Type B pancreatic cell (in vitro differentiated cells): ENCODE measurements at regions not wholly inside any gene's neighbourhood (a gene's known extent, or its start where the extent isn't known, plus 50 kb on each side); places are given as distances from the start of the nearest gene placed in this dataset.
"Not testable (repeated sequence)": the region's sequence is repeated elsewhere in the genome, so short reads cannot be mapped to it uniquely, and the experiment has no call there.

ENCODE experiments used
- DNase-seq: peaks from one replicate; pipeline ENCODE4 v3.0.0; 2021; ENCODE audit warnings: mixed read lengths; ENCODE audit not compliant: unreplicated experiment; ENCODE audit errors: extremely low spot score
- H3K27ac Mint-ChIP-seq: 2 replicates; pipeline ENCODE4 v1.8.0; 2021; ENCODE audit warnings: mild to moderate bottlenecking, mixed read lengths
- H3K27me3 Mint-ChIP-seq: 2 replicates; pipeline ENCODE4 v1.8.0; 2021; ENCODE audit warnings: mixed read lengths
- H3K36me3 Mint-ChIP-seq: 2 replicates; pipeline ENCODE4 v1.8.0; 2021; ENCODE audit warnings: mixed read lengths
- H3K4me1 Mint-ChIP-seq: one replicate; pipeline ENCODE4 v1.8.0; 2021; ENCODE audit warnings: mixed read lengths; ENCODE audit not compliant: unreplicated experiment
- H3K4me3 Mint-ChIP-seq: 2 replicates; pipeline ENCODE4 v1.8.0; 2021; ENCODE audit warnings: mild to moderate bottlenecking, mixed read lengths
- H3K9me3 Mint-ChIP-seq: 2 replicates; pipeline ENCODE4 v1.8.0; 2021; ENCODE audit warnings: mixed read lengths
- CTCF ChIP-seq: fragments of 200-600 bp; sonication (generic); conservative IDR thresholded peaks from 2 replicates; pipeline ENCODE4 v1.5.0; 2021; ENCODE audit warnings: antibody characterized with exemption, mild to moderate bottlenecking

GRCh38 chr10:56003555-56003954, 357.5 kb downstream of the ZWINT start:
- H3K27ac Mint-ChIP-seq: no peak overlapping the region
- TF ChIP-seq CTCF: no peak
- H3K9me3 Mint-ChIP-seq: no peaks in the 10 kb centered on the region
- H3K36me3 Mint-ChIP-seq: no peaks in the 10 kb centered on the region
- H3K4me3 Mint-ChIP-seq: no peak overlapping the region
- no peak for DNase-seq
- no peaks in the 10 kb centered on the region for H3K4me1 Mint-ChIP-seq
- H3K27me3 Mint-ChIP-seq: no peaks in the 10 kb centered on the region

GRCh38 chr10:55989188-55989587, 371.9 kb downstream of the ZWINT start:
- TF ChIP-seq CTCF: peak; percentile 48
- DNase-seq: no peak

GRCh38 chr10:55979203-55979602, 381.9 kb downstream of the ZWINT start:
- DNase-seq: no peak

More at GRCh38 chr10:55989188-55989587, 371.9 kb downstream of the ZWINT start:
- no peaks in the 10 kb centered on the region for H3K9me3 Mint-ChIP-seq
- H3K27me3 Mint-ChIP-seq: no peaks in the 10 kb centered on the region
- no peak overlapping the region for H3K27ac Mint-ChIP-seq
- no peak overlapping the region for H3K4me3 Mint-ChIP-seq
- no peaks in the 10 kb centered on the region for H3K4me1 Mint-ChIP-seq
- H3K36me3 Mint-ChIP-seq: no peaks in the 10 kb centered on the region

GRCh38 chr10:55966101-55966500, 395.0 kb downstream of the ZWINT start:
- H3K36me3 Mint-ChIP-seq: no peaks in the 10 kb centered on the region
- TF ChIP-seq CTCF: no peak

More at GRCh38 chr10:55979203-55979602, 381.9 kb downstream of the ZWINT start:
- no peaks in the 10 kb centered on the region for H3K9me3 Mint-ChIP-seq
- no peak overlapping the region for H3K27ac Mint-ChIP-seq
- no peak overlapping the region for H3K4me3 Mint-ChIP-seq
- no peaks in the 10 kb centered on the region for H3K36me3 Mint-ChIP-seq
- no peaks in the 10 kb centered on the region for H3K4me1 Mint-ChIP-seq
- TF ChIP-seq CTCF: no peak
- no peaks in the 10 kb centered on the region for H3K27me3 Mint-ChIP-seq

GRCh38 chr10:55943403-55943802, 417.7 kb downstream of the ZWINT start:
- TF ChIP-seq CTCF: no peak
- H3K4me1 Mint-ChIP-seq: no peaks in the 10 kb centered on the region
- no peaks in the 10 kb centered on the region for H3K9me3 Mint-ChIP-seq
- no peak overlapping the region for H3K4me3 Mint-ChIP-seq
- H3K27ac Mint-ChIP-seq: no peak overlapping the region
- no peaks in the 10 kb centered on the region for H3K36me3 Mint-ChIP-seq
- no peaks in the 10 kb centered on the region for H3K27me3 Mint-ChIP-seq
- DNase-seq: no peak

More at GRCh38 chr10:55966101-55966500, 395.0 kb downstream of the ZWINT start:
- Mint-ChIP-seq H3K4me3 (no peak overlapping the region), H3K27me3 (no peaks in the 10 kb centered on the region), H3K9me3 (no peaks in the 10 kb centered on the region), H3K27ac (no peak overlapping the region), H3K4me1 (no peaks in the 10 kb centered on the region)
- no peak for DNase-seq

GRCh38 chr10:55929291-55929690, 431.8 kb downstream of the ZWINT start:
- no peaks in the 10 kb centered on the region for H3K27me3 Mint-ChIP-seq
- H3K27ac Mint-ChIP-seq: no peak overlapping the region
- DNase-seq: no peak
- H3K4me1 Mint-ChIP-seq: no peaks in the 10 kb centered on the region
- no peaks in the 10 kb centered on the region for H3K9me3 Mint-ChIP-seq
- no peak overlapping the region for H3K4me3 Mint-ChIP-seq
- no peaks in the 10 kb centered on the region for H3K36me3 Mint-ChIP-seq
- TF ChIP-seq CTCF: no peak

- not testable (repeated sequence) for H3K4me1 Mint-ChIP-seq, H3K27me3 Mint-ChIP-seq, DNase-seq, H3K9me3 Mint-ChIP-seq, H3K36me3 Mint-ChIP-seq
- Mint-ChIP-seq H3K27ac (peak overlapping the region; percentile 91), H3K4me3 (peak overlapping the region; percentile 93)
Observed at GRCh38 chr10:55899472-55900147, 461.4 kb downstream of the ZWINT start.
